ENCODE measurements at regions not wholly inside any gene's neighbourhood (a gene's known extent, or its start where the extent isn't known, plus 50 kb on each side); places are given as distances from the start of the nearest gene placed in this dataset.

GRCh38 chr3:21094686-21095085, 656.3 kb downstream of the ZNF385D start:
- DNase-seq (ENCODE audit: extremely low spot score), result no peak
- ChIA-PET POLR2A (no interaction called here), CTCF (no interaction called here)
- TF ChIP-seq SP1 (IDR thresholded peaks at IDR 0.05) (no peak), ZNF384 (IDR thresholded peaks at IDR 0.05) (no peak), NFRKB (IDR thresholded peaks at IDR 0.05) (no peak), BHLHE40 (IDR thresholded peaks at IDR 0.05; ENCODE audit: borderline replicate concordance) (no peak), TARDBP (IDR thresholded peaks at IDR 0.05) (no peak), FOXA1 (IDR thresholded peaks at IDR 0.05) (no peak), LEF1 (IDR thresholded peaks at IDR 0.05; ENCODE audit: borderline replicate concordance) (no peak), ARNT (IDR thresholded peaks at IDR 0.05) (no peak), FOXM1 (IDR thresholded peaks at IDR 0.05; ENCODE audit: borderline replicate concordance) (no peak), ELF4 (IDR thresholded peaks at IDR 0.05) (no peak), FOXK2 (IDR thresholded peaks at IDR 0.05) (no peak), L3MBTL2 (conservative IDR thresholded peaks at IDR 0.05) (no peak), HDGF (IDR thresholded peaks at IDR 0.05; ENCODE audit: borderline replicate concordance) (no peak), CTBP1 (IDR thresholded peaks at IDR 0.05; ENCODE audit: borderline replicate concordance) (no peak), SUZ12 (IDR thresholded peaks at IDR 0.05) (no peak)
- TF ChIP-seq, protein P1, sequence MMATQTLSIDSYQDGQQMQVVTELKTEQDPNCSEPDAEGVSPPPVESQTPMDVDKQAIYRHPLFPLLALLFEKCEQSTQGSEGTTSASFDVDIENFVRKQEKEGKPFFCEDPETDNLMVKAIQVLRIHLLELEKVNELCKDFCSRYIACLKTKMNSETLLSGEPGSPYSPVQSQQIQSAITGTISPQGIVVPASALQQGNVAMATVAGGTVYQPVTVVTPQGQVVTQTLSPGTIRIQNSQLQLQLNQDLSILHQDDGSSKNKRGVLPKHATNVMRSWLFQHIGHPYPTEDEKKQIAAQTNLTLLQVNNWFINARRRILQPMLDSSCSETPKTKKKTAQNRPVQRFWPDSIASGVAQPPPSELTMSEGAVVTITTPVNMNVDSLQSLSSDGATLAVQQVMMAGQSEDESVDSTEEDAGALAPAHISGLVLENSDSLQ (IDR thresholded peaks at IDR 0.05), result no peak

DNA sequence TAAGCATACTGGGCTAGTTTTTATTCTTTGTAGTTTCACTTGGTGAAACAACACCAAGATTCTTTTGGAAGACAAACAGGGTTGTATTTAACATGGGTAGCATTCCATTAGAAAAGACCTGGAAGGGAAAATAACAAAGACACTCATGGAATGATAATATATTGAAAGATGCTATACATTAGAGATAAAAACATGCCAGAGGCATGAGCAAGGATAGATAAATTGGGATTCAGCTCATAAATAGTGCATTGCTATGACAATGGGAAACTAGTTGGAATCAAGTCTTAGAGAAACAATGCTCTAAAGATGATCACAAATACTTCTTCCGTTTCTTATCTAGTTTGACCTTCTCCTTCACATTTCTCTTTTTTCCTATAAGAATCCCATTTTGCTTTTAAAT, 677.4 kb downstream of the ZNF385D start:
- CTCF ChIA-PET, result no interaction called here
- no peak for TF ChIP-seq CTBP1 (IDR thresholded peaks at IDR 0.05; ENCODE audit: borderline replicate concordance)
- TF ChIP-seq FOXM1 (IDR thresholded peaks at IDR 0.05; ENCODE audit: borderline replicate concordance), result no peak
- TF ChIP-seq LEF1 (IDR thresholded peaks at IDR 0.05; ENCODE audit: borderline replicate concordance), result no peak
- TF ChIP-seq, protein P1 (IDR thresholded peaks at IDR 0.05), result no peak
- TF ChIP-seq ZNF384 (IDR thresholded peaks at IDR 0.05), result no peak
- no peak for TF ChIP-seq SUZ12 (IDR thresholded peaks at IDR 0.05)
- no peak for TF ChIP-seq ELF4 (IDR thresholded peaks at IDR 0.05)
- TF ChIP-seq L3MBTL2 (conservative IDR thresholded peaks at IDR 0.05), result no peak
- TF ChIP-seq BHLHE40 (IDR thresholded peaks at IDR 0.05; ENCODE audit: borderline replicate concordance), result no peak
- TF ChIP-seq ARNT (IDR thresholded peaks at IDR 0.05), result no peak
- POLR2A ChIA-PET, result no interaction called here

DNA sequence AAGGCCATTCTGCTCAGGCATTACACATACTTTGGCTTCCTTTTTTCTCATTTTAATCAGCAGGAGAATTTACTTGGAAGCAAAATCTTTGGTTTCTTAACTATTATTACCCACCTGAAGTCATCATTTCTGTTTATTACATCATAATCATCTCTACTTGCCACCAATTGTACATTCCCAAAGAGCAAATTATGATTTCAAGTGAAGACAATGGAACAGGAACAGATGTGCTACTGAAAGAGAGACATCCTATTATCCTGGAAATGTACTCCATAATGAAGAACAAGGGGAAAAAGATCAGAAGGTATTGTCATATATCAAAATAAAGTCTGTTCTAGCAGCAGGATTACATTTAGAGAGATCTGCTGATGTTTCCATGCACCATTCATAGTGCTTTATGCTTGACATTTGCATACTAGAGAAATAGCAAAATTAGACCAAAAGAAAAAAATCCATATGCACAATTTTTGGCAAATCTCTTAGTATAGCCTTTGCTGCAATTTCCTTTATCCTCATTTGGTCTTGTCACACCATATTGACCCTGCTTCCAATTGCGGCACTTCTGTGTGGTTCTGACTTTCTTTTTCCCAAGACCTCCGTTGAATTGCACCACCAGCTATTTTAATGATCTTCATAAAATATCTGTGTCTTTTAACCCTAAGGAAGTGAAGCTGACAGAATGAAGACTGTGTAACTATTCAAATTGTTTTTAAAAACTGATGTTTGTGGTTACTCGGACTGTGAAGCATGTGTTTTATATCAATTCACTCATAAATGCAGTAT, 683.8 kb downstream of the ZNF385D start:
- ChIA-PET CTCF (no interaction called here), POLR2A (no interaction called here)
- TF ChIP-seq NFRKB (IDR thresholded peaks at IDR 0.05) (no peak), BHLHE40 (IDR thresholded peaks at IDR 0.05; ENCODE audit: borderline replicate concordance) (no peak), ARNT (IDR thresholded peaks at IDR 0.05) (no peak), TARDBP (IDR thresholded peaks at IDR 0.05) (no peak), HDGF (IDR thresholded peaks at IDR 0.05; ENCODE audit: borderline replicate concordance) (no peak), FOXA1 (IDR thresholded peaks at IDR 0.05) (no peak), CTBP1 (IDR thresholded peaks at IDR 0.05; ENCODE audit: borderline replicate concordance) (no peak), SP1 (IDR thresholded peaks at IDR 0.05) (no peak), FOXK2 (IDR thresholded peaks at IDR 0.05) (no peak), ZNF384 (IDR thresholded peaks at IDR 0.05) (no peak), ELF4 (IDR thresholded peaks at IDR 0.05) (no peak), LEF1 (IDR thresholded peaks at IDR 0.05; ENCODE audit: borderline replicate concordance) (no peak), L3MBTL2 (conservative IDR thresholded peaks at IDR 0.05) (no peak), FOXM1 (IDR thresholded peaks at IDR 0.05; ENCODE audit: borderline replicate concordance) (no peak), SUZ12 (IDR thresholded peaks at IDR 0.05) (no peak)
- TF ChIP-seq, protein P1 (IDR thresholded peaks at IDR 0.05), result no peak
- no peak for DNase-seq (ENCODE audit: extremely low spot score)

More for the DNA sequence above, 677.4 kb downstream of the ZNF385D start:
- DNase-seq (ENCODE audit: extremely low spot score), result no peak

DNA sequence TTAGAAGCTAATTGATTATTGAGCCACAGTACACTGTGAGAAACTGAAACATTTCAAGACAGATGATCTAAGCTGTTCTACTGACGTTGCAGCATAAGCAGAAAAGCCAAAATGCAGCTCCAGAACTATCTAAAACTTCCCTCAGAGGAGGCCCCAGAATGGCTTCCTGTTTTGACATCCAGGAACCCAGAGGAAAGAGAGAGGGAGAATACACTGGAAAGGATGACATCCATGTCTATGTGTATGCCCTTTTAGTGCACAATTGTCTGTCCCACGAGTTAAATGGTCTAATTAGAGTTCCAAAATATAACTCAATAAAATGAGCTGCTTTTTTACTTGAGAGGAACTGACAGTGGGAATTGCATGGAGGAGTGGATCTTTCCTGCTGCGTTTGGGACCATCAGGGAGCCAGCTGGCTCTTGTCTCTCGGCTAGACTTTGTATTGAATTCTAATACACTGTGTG, 688.1 kb downstream of the ZNF385D start:
- ChIA-PET POLR2A (no interaction called here), CTCF (no interaction called here)
- TF ChIP-seq SP1 (IDR thresholded peaks at IDR 0.05) (no peak), FOXM1 (IDR thresholded peaks at IDR 0.05; ENCODE audit: borderline replicate concordance) (no peak), SUZ12 (IDR thresholded peaks at IDR 0.05) (no peak), LEF1 (IDR thresholded peaks at IDR 0.05; ENCODE audit: borderline replicate concordance) (no peak)
- DNase-seq (ENCODE audit: extremely low spot score), result no peak

- TF ChIP-seq FOXA1 (IDR thresholded peaks at IDR 0.05), result no peak
- no peak for DNase-seq (ENCODE audit: extremely low spot score)
- ChIA-PET POLR2A (no interaction called here), CTCF (no interaction called here)
These were observed 691.6 kb downstream of the ZNF385D start for GRCh38 chr3:21059404-21059803.

GRCh38 chr3:21056293-21056692, 694.7 kb downstream of the ZNF385D start:
- no peak for TF ChIP-seq TARDBP (IDR thresholded peaks at IDR 0.05)
- no peak for TF ChIP-seq ARNT (IDR thresholded peaks at IDR 0.05)
- no peak for TF ChIP-seq SUZ12 (IDR thresholded peaks at IDR 0.05)
- TF ChIP-seq L3MBTL2 (conservative IDR thresholded peaks at IDR 0.05), result no peak
- ChIA-PET CTCF (no interaction called here), POLR2A (no interaction called here)
- DNase-seq (ENCODE audit: extremely low spot score), result no peak

Measured in HEK293T (cell line).